HepG2 (cell line): ENCODE measurements at regions not wholly inside any gene's neighbourhood (a gene's known extent, or its start where the extent isn't known, plus 50 kb on each side); places are given as distances from the start of the nearest gene placed in this dataset.

Source experiments
- ATRX ChIP-seq: sonication (generic); formaldehyde crosslinking; IDR thresholded peaks from 2 replicates; pipeline ENCODE4 v1.4.0; 2020; ENCODE audit warnings: missing genetic modification reagents, borderline replicate concordance
- MEF2D ChIP-seq: sonication (generic); formaldehyde crosslinking; IDR thresholded peaks from 2 replicates; pipeline ENCODE4 v1.5.1; 2020; ENCODE audit warnings: mild to moderate bottlenecking, missing genetic modification reagents
- NFRKB ChIP-seq: fragments of 450-650 bp; IDR thresholded peaks from 2 replicates; pipeline ENCODE4 v1.6.1; 2017
- POLR2A ChIP-seq, 2 experiments: IDR thresholded peaks; 2 replicates each; pipeline ENCODE4 v1.6.1; 2011; ENCODE audit warnings: low read depth in 2 of 2, low read length in 2 of 2, mild to moderate bottlenecking in 1 of 2, moderate library complexity in 1 of 2; ENCODE audit not compliant: insufficient read depth in 1 of 2
- ZFP37 ChIP-seq: sonication (generic); formaldehyde crosslinking; IDR thresholded peaks from 2 replicates; pipeline ENCODE4 v1.4.0; 2020; ENCODE audit warnings: missing genetic modification reagents, borderline replicate concordance
- TF ChIP-seq, protein P1 (sequence below): sonication (generic); formaldehyde crosslinking; IDR thresholded peaks from 2 replicates; pipeline ENCODE4 v1.8.1; 2023; ENCODE audit warnings: missing genetic modification reagents, inconsistent platforms, borderline replicate concordance
- TF ChIP-seq, protein P2 (sequence below): sonication (generic); formaldehyde crosslinking; IDR thresholded peaks from 2 replicates; pipeline ENCODE4 v1.4.0; 2020; ENCODE audit warnings: missing genetic modification reagents, mild to moderate bottlenecking, borderline replicate concordance
- TF ChIP-seq, protein P3 (sequence below): sonication (generic); formaldehyde crosslinking; IDR thresholded peaks from 2 replicates; pipeline ENCODE4 v1.5.0; 2020; ENCODE audit warnings: mild to moderate bottlenecking, missing genetic modification reagents, moderate library complexity

DNA sequence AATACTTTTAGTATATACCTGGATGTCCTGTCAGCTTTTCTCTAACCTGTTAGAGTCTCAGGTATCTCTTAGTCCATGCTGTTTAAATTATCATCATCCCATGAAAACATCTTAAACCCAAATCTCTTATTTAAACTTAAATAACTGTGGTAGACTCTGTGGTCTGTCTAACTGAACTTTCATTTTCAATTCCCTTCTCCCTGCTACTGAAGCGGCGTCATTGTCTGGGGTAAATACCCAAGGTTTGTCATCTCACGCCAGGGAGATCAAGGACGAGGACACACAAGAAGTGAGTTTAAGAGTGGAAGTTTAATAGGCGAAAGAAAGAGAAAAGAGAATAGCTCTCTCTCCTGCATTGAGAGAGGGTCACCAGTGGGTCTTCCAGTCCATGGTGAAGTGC, 804.4 kb upstream of the CELF2 start:
- no peak for TF ChIP-seq POLR2A (IDR thresholded peaks at IDR 0.05; ENCODE audit: insufficient read depth in 1 of 2, low read depth in 2 of 2, low read length in 2 of 2)
- TF ChIP-seq ATRX (CRISPR knock-in tag): no peak
- TF ChIP-seq MEF2D (CRISPR knock-in tag): no peak
- TF ChIP-seq, protein P1, sequence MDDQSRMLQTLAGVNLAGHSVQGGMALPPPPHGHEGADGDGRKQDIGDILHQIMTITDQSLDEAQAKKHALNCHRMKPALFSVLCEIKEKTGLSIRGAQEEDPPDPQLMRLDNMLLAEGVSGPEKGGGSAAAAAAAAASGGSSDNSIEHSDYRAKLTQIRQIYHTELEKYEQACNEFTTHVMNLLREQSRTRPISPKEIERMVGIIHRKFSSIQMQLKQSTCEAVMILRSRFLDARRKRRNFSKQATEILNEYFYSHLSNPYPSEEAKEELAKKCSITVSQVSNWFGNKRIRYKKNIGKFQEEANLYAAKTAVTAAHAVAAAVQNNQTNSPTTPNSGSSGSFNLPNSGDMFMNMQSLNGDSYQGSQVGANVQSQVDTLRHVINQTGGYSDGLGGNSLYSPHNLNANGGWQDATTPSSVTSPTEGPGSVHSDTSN (CRISPR knock-in tag): no peak
- TF ChIP-seq, protein P2, sequence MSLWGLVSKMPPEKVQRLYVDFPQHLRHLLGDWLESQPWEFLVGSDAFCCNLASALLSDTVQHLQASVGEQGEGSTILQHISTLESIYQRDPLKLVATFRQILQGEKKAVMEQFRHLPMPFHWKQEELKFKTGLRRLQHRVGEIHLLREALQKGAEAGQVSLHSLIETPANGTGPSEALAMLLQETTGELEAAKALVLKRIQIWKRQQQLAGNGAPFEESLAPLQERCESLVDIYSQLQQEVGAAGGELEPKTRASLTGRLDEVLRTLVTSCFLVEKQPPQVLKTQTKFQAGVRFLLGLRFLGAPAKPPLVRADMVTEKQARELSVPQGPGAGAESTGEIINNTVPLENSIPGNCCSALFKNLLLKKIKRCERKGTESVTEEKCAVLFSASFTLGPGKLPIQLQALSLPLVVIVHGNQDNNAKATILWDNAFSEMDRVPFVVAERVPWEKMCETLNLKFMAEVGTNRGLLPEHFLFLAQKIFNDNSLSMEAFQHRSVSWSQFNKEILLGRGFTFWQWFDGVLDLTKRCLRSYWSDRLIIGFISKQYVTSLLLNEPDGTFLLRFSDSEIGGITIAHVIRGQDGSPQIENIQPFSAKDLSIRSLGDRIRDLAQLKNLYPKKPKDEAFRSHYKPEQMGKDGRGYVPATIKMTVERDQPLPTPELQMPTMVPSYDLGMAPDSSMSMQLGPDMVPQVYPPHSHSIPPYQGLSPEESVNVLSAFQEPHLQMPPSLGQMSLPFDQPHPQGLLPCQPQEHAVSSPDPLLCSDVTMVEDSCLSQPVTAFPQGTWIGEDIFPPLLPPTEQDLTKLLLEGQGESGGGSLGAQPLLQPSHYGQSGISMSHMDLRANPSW (CRISPR knock-in tag): no peak
- TF ChIP-seq, protein P3, sequence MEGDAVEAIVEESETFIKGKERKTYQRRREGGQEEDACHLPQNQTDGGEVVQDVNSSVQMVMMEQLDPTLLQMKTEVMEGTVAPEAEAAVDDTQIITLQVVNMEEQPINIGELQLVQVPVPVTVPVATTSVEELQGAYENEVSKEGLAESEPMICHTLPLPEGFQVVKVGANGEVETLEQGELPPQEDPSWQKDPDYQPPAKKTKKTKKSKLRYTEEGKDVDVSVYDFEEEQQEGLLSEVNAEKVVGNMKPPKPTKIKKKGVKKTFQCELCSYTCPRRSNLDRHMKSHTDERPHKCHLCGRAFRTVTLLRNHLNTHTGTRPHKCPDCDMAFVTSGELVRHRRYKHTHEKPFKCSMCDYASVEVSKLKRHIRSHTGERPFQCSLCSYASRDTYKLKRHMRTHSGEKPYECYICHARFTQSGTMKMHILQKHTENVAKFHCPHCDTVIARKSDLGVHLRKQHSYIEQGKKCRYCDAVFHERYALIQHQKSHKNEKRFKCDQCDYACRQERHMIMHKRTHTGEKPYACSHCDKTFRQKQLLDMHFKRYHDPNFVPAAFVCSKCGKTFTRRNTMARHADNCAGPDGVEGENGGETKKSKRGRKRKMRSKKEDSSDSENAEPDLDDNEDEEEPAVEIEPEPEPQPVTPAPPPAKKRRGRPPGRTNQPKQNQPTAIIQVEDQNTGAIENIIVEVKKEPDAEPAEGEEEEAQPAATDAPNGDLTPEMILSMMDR (CRISPR knock-in tag): no peak
- no peak for TF ChIP-seq ZFP37 (CRISPR knock-in tag)
- no peak for TF ChIP-seq NFRKB
